Transverse colon (tissue), 4 donors: ENCODE measurements at regions not wholly inside any gene's neighbourhood (a gene's known extent, or its start where the extent isn't known, plus 50 kb on each side); places are given as distances from the start of the nearest gene placed in this dataset.

Source experiments
- EP300 ChIP-seq: sonication (generic); formaldehyde crosslinking; IDR thresholded peaks from one replicate; pipeline ENCODE4 v1.6.1; 2017; ENCODE audit warnings: antibody characterized with exemption, low read depth
- POLR2A ChIP-seq: fragments of 450-650 bp; IDR thresholded peaks from one replicate; pipeline ENCODE4 v1.6.1; 2016; ENCODE audit warnings: antibody characterized with exemption, mild to moderate bottlenecking, moderate library complexity
- POLR2AphosphoS5 ChIP-seq, 3 donors: sonication (generic); formaldehyde crosslinking; IDR thresholded peaks; one replicate each; pipeline ENCODE4 v1.6.1; 2016; ENCODE audit warnings: antibody characterized with exemption in 3 of 3
- TF ChIP-seq, protein P1 (sequence below), 5 experiments: fragments of 200-600 bp in 3 of 5; fragments of 450-650 bp in 2 of 5; sonication (generic) in 3 of 5; IDR thresholded peaks; 1 replicate in 2 of 5; 2 replicates in 3 of 5; pipeline ENCODE4 v1.5.1; 2016 to 2017; ENCODE audit warnings: antibody characterized with exemption in 5 of 5, inconsistent platforms in 3 of 5, mild to moderate bottlenecking in 2 of 5, moderate library complexity in 1 of 5

DNA sequence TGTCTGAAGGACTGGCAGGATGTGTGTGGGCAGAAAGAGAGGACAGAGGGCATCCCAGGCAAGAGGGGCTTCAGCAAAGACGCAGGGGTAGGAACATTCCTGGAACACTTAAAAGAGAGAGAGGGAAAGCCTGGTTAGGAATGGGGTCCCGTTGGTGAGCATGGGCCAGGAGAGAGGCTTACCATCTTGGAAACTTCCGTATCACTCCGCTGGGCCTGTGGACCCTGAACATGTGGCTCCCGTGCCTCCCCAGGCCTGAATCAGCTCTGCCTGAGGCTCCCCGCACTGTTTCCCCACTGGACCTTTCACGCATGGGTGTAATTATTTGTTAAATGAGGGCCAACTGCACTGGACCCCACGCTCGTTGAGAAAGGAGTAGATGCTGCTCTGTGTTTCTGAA lies 191.1 kb upstream of the GLI2 start:
- no peak for TF ChIP-seq POLR2A
- TF ChIP-seq EP300: no peak
- no peak for TF ChIP-seq POLR2AphosphoS5 (IDR thresholded peaks at IDR 0.05)
- TF ChIP-seq, protein P1, sequence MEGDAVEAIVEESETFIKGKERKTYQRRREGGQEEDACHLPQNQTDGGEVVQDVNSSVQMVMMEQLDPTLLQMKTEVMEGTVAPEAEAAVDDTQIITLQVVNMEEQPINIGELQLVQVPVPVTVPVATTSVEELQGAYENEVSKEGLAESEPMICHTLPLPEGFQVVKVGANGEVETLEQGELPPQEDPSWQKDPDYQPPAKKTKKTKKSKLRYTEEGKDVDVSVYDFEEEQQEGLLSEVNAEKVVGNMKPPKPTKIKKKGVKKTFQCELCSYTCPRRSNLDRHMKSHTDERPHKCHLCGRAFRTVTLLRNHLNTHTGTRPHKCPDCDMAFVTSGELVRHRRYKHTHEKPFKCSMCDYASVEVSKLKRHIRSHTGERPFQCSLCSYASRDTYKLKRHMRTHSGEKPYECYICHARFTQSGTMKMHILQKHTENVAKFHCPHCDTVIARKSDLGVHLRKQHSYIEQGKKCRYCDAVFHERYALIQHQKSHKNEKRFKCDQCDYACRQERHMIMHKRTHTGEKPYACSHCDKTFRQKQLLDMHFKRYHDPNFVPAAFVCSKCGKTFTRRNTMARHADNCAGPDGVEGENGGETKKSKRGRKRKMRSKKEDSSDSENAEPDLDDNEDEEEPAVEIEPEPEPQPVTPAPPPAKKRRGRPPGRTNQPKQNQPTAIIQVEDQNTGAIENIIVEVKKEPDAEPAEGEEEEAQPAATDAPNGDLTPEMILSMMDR (IDR thresholded peaks at IDR 0.05): no peak
